ENCODE measurements at regions not wholly inside any gene's neighbourhood (a gene's known extent, or its start where the extent isn't known, plus 50 kb on each side); places are given as distances from the start of the nearest gene placed in this dataset.

GRCh38 chr1:163537809-163538208, 216.1 kb downstream of the NUF2 start:
- no peak for ATAC-seq

GRCh38 chr1:163538667-163539066, 216.9 kb downstream of the NUF2 start:
- Histone ChIP-seq H3K4me3 (no peak overlapping the region), H3K4me1 (no peaks in the 10 kb centered on the region), H3K27ac (no peak overlapping the region), H3K9me3 (no peaks in the 10 kb centered on the region), H3K36me3 (no peaks in the 10 kb centered on the region), H3K27me3 (no peaks in the 10 kb centered on the region)
- DNase-seq: no peak
- 44% methylated on average over 4 of the region's 4 CpGs for WGBS (ENCODE audit: insufficient coverage, low coverage, low lambda C conversion rate, missing lambda C conversion rate)
- intact Hi-C loops (cut with DNase I): no loop called here
- no peak for TF ChIP-seq CTCF (IDR thresholded peaks at IDR 0.05)
- TF ChIP-seq POLR2A (IDR thresholded peaks at IDR 0.05): no peak
- no peak for ATAC-seq

More at GRCh38 chr1:163537809-163538208, 216.1 kb downstream of the NUF2 start:
- intact Hi-C loops (cut with DNase I): no loop called here
- no peak overlapping the region for H3K27ac ChIP-seq
- WGBS (ENCODE audit: insufficient coverage, low coverage, low lambda C conversion rate, missing lambda C conversion rate): 67% methylated on average over 1 of the region's 1 CpG
- H3K4me3 ChIP-seq: no peak overlapping the region
- no peaks in the 10 kb centered on the region for H3K9me3 ChIP-seq
- no peaks in the 10 kb centered on the region for H3K36me3 ChIP-seq
- H3K27me3 ChIP-seq: no peaks in the 10 kb centered on the region
- no peaks in the 10 kb centered on the region for H3K4me1 ChIP-seq
- TF ChIP-seq POLR2A (IDR thresholded peaks at IDR 0.05) (no peak), CTCF (IDR thresholded peaks at IDR 0.05) (no peak)
- DNase-seq: no peak

GRCh38 chr1:163540727-163541126, 219.0 kb downstream of the NUF2 start:
- no peak for ATAC-seq
- Histone ChIP-seq H3K36me3 (no peaks in the 10 kb centered on the region), H3K9me3 (no peaks in the 10 kb centered on the region), H3K4me3 (no peak overlapping the region), H3K27me3 (no peaks in the 10 kb centered on the region), H3K27ac (no peak overlapping the region), H3K4me1 (no peaks in the 10 kb centered on the region)
- TF ChIP-seq CTCF (IDR thresholded peaks at IDR 0.05) (no peak), POLR2A (IDR thresholded peaks at IDR 0.05) (no peak)
- whole genome bisulfite sequencing (ENCODE audit: insufficient coverage, low coverage, low lambda C conversion rate, missing lambda C conversion rate): 62% methylated on average over 2 of the region's 2 CpGs
- intact Hi-C loops (cut with DNase I): no loop called here
- no peak for DNase-seq

- H3K9me3 ChIP-seq: no peaks in the 10 kb centered on the region
- H3K4me3 ChIP-seq: no peak overlapping the region
- TF ChIP-seq POLR2A (IDR thresholded peaks at IDR 0.05): no peak
- no peak for TF ChIP-seq CTCF (IDR thresholded peaks at IDR 0.05)
- no peaks in the 10 kb centered on the region for H3K36me3 ChIP-seq
- ATAC-seq (no peak), DNase-seq (no peak)
- H3K27ac ChIP-seq: no peak overlapping the region
- intact Hi-C loops (cut with DNase I): no loop called here
- H3K27me3 ChIP-seq: no peaks in the 10 kb centered on the region
- no peaks in the 10 kb centered on the region for H3K4me1 ChIP-seq
- WGBS (ENCODE audit: insufficient coverage, low coverage, low lambda C conversion rate, missing lambda C conversion rate): 75% methylated on average over 3 of the region's 3 CpGs
Measured at GRCh38 chr1:163544441-163544840, 222.7 kb downstream of the NUF2 start.

GRCh38 chr1:163558162-163558561, 236.4 kb downstream of the NUF2 start:
- ATAC-seq: no peak
- H3K4me3 ChIP-seq: no peak overlapping the region
- no peaks in the 10 kb centered on the region for H3K4me1 ChIP-seq
- H3K36me3 ChIP-seq: no peaks in the 10 kb centered on the region
- TF ChIP-seq POLR2A (IDR thresholded peaks at IDR 0.05) (no peak), CTCF (IDR thresholded peaks at IDR 0.05) (no peak)
- H3K9me3 ChIP-seq: no peaks in the 10 kb centered on the region
- 50% methylated on average over 3 of the region's 3 CpGs for WGBS (ENCODE audit: insufficient coverage, low coverage, low lambda C conversion rate, missing lambda C conversion rate)
- intact Hi-C loops (cut with DNase I): no loop called here
- DNase-seq: no peak
- no peak overlapping the region for H3K27ac ChIP-seq
- no peaks in the 10 kb centered on the region for H3K27me3 ChIP-seq

Data from right lobe of liver (tissue), 6 donors.